ENCODE measurements at regions not wholly inside any gene's neighbourhood (a gene's known extent, or its start where the extent isn't known, plus 50 kb on each side); places are given as distances from the start of the nearest gene placed in this dataset.
"Not testable (repeated sequence)": the region's sequence is repeated elsewhere in the genome, so short reads cannot be mapped to it uniquely, and the experiment has no call there.

DNA sequence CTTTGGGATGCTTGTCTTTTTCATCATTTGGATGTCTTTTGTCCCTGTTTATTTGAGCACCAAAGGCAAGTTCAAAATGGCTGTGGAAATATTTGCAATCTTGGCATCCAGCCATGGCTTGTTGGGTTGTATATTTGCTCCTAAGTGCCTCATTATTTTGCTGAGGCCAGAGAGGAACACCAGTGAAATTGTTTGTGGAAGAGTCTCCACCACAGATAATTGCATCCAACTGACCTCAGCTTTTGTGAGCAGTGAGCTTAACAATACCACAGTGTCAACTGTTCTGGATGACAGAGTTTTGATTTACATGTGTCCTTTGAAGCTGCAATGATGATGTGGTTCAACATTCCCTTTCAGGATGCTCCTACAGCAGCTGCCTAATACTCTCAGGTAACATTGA lies 83.0 kb upstream of the KCNAB1 start:
- Histone ChIP-seq H3K36me3 (ENCODE audit: control insufficient read depth, low read length) (no peaks in the 10 kb centered on the region), H3K27ac (ENCODE audit: low read depth, low read length) (no peak overlapping the region), H4K20me1 (ENCODE audit: control insufficient read depth, insufficient read depth, low read depth, low read length) (no peaks in the 10 kb centered on the region), H3K4me1 (ENCODE audit: control insufficient read depth, low read length) (no peaks in the 10 kb centered on the region), H3K9me2 (replicated peaks; ENCODE audit: control insufficient read depth, low read length) (no peaks in the 10 kb centered on the region), H3K4me2 (ENCODE audit: low read length) (no peak overlapping the region), H3K79me2 (ENCODE audit: control insufficient read depth, low read length) (no peaks in the 10 kb centered on the region), H3K4me3 (ENCODE audit: low read length) (no peak overlapping the region), H3K9me3 (ENCODE audit: control insufficient read depth, insufficient read depth, low read length) (no peaks in the 10 kb centered on the region), H3F3A (ENCODE audit: control insufficient read depth, insufficient read depth) (no peaks in the 10 kb centered on the region), H3K27me3 (ENCODE audit: control insufficient read depth, low read length) (no peaks in the 10 kb centered on the region)
- TF ChIP-seq CTCF (IDR thresholded peaks at IDR 0.05; ENCODE audit: low read depth, low read length, poor library complexity, severe bottlenecking): no peak
- TF ChIP-seq EZH2phosphoT487 (IDR thresholded peaks at IDR 0.05; ENCODE audit: borderline replicate concordance, low read length): no peak

GRCh38 chr3:156038869-156039268 lies 81.5 kb upstream of the KCNAB1 start:
- H3K4me3 ChIP-seq (ENCODE audit: low read length): no peak overlapping the region
- no peaks in the 10 kb centered on the region for H3K79me2 ChIP-seq (ENCODE audit: control insufficient read depth, low read length)
- H3K4me2 ChIP-seq (ENCODE audit: low read length): no peak overlapping the region
- no peaks in the 10 kb centered on the region for H3K27me3 ChIP-seq (ENCODE audit: control insufficient read depth, low read length)
- H4K20me1 ChIP-seq (ENCODE audit: control insufficient read depth, insufficient read depth, low read depth, low read length): no peaks in the 10 kb centered on the region
- no peaks in the 10 kb centered on the region for H3K9me2 ChIP-seq (replicated peaks; ENCODE audit: control insufficient read depth, low read length)
- no peak for TF ChIP-seq CTCF (IDR thresholded peaks at IDR 0.05; ENCODE audit: low read depth, low read length, poor library complexity, severe bottlenecking)
- no peak for TF ChIP-seq EZH2phosphoT487 (IDR thresholded peaks at IDR 0.05; ENCODE audit: borderline replicate concordance, low read length)
- H3K27ac ChIP-seq (ENCODE audit: low read depth, low read length): no peak overlapping the region
- H3K4me1 ChIP-seq (ENCODE audit: control insufficient read depth, low read length): no peaks in the 10 kb centered on the region
- H3K9me3 ChIP-seq (ENCODE audit: control insufficient read depth, insufficient read depth, low read length): no peaks in the 10 kb centered on the region
- H3K36me3 ChIP-seq (ENCODE audit: control insufficient read depth, low read length): no peaks in the 10 kb centered on the region
- no peaks in the 10 kb centered on the region for H3F3A ChIP-seq (ENCODE audit: control insufficient read depth, insufficient read depth)

GRCh38 chr3:156040041-156040440 lies 80.3 kb upstream of the KCNAB1 start:
- Histone ChIP-seq H3K9me3 (ENCODE audit: control insufficient read depth, insufficient read depth, low read length) (no peaks in the 10 kb centered on the region), H3K4me2 (ENCODE audit: low read length) (no peak overlapping the region), H4K20me1 (ENCODE audit: control insufficient read depth, insufficient read depth, low read depth, low read length) (no peaks in the 10 kb centered on the region), H3K4me1 (ENCODE audit: control insufficient read depth, low read length) (no peaks in the 10 kb centered on the region), H3K27ac (ENCODE audit: low read depth, low read length) (no peak overlapping the region), H3K36me3 (ENCODE audit: control insufficient read depth, low read length) (no peaks in the 10 kb centered on the region), H3K4me3 (ENCODE audit: low read length) (no peak overlapping the region), H3K79me2 (ENCODE audit: control insufficient read depth, low read length) (no peaks in the 10 kb centered on the region), H3K9me2 (replicated peaks; ENCODE audit: control insufficient read depth, low read length) (no peaks in the 10 kb centered on the region), H3F3A (ENCODE audit: control insufficient read depth, insufficient read depth) (no peaks in the 10 kb centered on the region), H3K27me3 (ENCODE audit: control insufficient read depth, low read length) (no peaks in the 10 kb centered on the region)
- TF ChIP-seq EZH2phosphoT487 (IDR thresholded peaks at IDR 0.05; ENCODE audit: borderline replicate concordance, low read length) (no peak), CTCF (IDR thresholded peaks at IDR 0.05; ENCODE audit: low read depth, low read length, poor library complexity, severe bottlenecking) (no peak)

GRCh38 chr3:156041216-156041841 lies 79.0 kb upstream of the KCNAB1 start:
- H3K79me2 ChIP-seq (ENCODE audit: control insufficient read depth, low read length); H3K27ac ChIP-seq (ENCODE audit: low read depth, low read length); H4K20me1 ChIP-seq (ENCODE audit: control insufficient read depth, insufficient read depth, low read depth, low read length); H3K4me3 ChIP-seq (ENCODE audit: low read length); H3F3A ChIP-seq (ENCODE audit: control insufficient read depth, insufficient read depth); H3K4me2 ChIP-seq (ENCODE audit: low read length); H3K36me3 ChIP-seq (ENCODE audit: control insufficient read depth, low read length); H3K27me3 ChIP-seq (ENCODE audit: control insufficient read depth, low read length); H3K4me1 ChIP-seq (ENCODE audit: control insufficient read depth, low read length); H3K9me3 ChIP-seq (ENCODE audit: control insufficient read depth, insufficient read depth, low read length); H3K9me2 ChIP-seq (replicated peaks; ENCODE audit: control insufficient read depth, low read length): not testable (repeated sequence)

DNA sequence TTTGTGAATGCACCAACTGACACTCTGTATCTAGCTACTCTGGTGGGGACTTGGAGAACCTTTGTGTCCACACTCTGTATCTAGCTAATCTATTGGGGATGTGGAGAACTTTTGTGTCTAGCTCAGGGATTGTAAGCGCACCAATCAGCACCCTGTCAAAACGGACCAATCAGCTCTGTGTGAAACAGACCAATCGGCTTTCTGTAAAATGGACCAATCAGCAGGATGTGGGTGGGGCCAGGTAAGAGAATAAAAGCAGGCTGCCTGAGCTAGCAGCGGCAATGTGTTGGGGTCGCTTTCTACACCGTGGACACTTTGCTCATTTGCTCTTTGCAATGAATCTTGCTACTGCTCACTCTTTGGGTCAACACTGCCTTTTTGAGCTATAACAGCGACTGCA lies 78.5 kb upstream of the KCNAB1 start:
- not testable (repeated sequence) for H3F3A ChIP-seq (ENCODE audit: control insufficient read depth, insufficient read depth); H4K20me1 ChIP-seq (ENCODE audit: control insufficient read depth, insufficient read depth, low read depth, low read length); H3K27me3 ChIP-seq (ENCODE audit: control insufficient read depth, low read length); H3K4me3 ChIP-seq (ENCODE audit: low read length); H3K36me3 ChIP-seq (ENCODE audit: control insufficient read depth, low read length); H3K4me1 ChIP-seq (ENCODE audit: control insufficient read depth, low read length); H3K4me2 ChIP-seq (ENCODE audit: low read length); H3K9me2 ChIP-seq (replicated peaks; ENCODE audit: control insufficient read depth, low read length); H3K9me3 ChIP-seq (ENCODE audit: control insufficient read depth, insufficient read depth, low read length); H3K79me2 ChIP-seq (ENCODE audit: control insufficient read depth, low read length); H3K27ac ChIP-seq (ENCODE audit: low read depth, low read length)
